HG03520 (cell line): ENCODE measurements at regions not wholly inside any gene's neighbourhood (a gene's known extent, or its start where the extent isn't known, plus 50 kb on each side); places are given as distances from the start of the nearest gene placed in this dataset.

ENCODE experiments used
- ATAC-seq: cut with Tn5 transposase; IDR thresholded peaks from one replicate; pipeline ENCODE4 v1.9.1; 2021; ENCODE audit warnings: mild to moderate bottlenecking, moderate library complexity; ENCODE audit not compliant: unreplicated experiment

DNA sequence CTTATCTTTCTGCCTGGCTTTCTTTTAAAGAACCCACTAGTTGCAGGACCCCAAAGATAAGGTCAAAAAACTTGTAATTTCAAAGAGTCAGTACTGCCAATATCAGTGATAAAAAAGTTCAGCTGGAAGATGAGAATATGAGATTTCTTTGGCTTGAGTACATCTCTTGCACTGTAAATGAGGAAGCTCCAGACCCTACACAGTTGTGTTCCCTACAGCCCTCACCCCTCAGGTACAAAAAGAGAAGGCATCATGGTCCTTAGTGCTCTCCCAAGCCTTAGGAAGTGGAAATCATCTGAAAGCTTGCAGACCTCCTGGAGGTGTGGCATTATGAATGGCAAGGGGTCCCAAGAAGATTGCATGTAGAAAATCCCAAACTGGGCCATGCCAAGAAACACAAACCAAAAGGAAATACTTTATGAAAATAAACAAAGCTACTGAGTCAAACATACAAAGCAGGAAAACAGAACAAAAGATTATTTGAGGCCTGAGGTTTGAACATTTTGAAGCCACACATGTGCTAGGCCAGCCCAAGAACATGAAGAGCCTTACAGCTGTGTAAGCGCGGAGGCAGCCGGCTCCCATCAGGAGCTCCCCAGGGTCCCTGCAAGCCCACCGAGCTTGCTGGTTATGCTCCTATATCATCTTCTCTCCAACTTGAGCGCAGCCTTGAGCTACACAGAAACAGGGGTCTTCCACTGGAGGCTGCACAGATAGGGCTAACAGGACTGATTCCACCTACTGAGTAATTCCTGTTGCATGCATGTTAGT lies 217.0 kb downstream of the OSR1 start:
- no peak for ATAC-seq

DNA sequence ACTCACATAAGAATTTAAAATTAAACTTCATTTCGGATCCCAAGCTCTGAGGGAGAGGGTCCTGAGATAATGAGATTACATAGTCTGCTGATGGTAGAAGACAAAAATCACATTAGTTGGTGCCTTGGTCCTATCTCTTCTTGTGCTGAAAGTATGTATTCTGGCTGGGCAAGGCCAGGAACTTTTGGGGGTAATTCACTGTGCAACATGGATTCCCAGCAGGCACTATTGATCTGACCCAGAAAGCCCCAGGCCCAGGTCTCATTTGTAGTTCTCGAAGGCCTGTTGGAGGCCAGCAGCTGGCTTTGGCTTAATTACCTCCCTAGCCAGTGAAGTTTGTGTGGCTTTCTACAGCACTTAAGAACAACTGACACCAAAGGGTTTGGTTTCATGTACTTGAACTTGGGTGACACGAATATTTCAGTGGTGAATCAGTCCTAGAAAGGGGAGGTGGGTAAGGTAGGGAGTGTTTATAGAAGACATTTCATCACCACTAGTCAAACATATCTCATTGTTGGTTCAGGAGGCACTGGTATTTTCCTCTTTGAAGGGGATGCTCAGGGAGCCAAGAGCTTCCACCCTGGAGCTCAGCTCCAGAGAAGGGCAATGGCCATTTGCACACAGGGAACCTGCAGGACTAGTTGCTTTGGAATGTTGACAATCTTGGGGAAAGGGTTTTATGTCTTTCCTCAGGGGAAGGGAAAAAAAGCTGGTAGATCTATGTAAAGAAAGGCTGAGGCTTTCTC lies 217.8 kb downstream of the OSR1 start:
- no peak for ATAC-seq

DNA sequence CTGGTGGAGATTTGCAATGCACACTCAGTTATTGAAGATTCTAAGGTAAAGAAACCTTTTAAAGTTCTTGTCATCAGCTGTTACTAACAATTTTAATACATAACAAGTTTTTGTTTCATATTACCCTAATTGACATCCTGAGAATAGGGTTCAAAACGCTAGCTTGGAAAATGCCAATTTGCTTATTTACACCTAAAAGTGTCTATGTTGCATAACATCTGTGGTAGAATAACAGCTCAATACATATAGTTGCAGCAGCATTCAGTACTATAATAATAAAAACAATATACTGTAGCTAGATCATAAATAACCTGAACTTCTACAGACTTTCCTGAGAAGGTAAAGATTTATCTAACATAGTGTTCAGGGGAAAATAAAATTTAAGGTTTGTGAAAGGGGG lies 219.0 kb downstream of the OSR1 start:
- no peak for ATAC-seq

DNA sequence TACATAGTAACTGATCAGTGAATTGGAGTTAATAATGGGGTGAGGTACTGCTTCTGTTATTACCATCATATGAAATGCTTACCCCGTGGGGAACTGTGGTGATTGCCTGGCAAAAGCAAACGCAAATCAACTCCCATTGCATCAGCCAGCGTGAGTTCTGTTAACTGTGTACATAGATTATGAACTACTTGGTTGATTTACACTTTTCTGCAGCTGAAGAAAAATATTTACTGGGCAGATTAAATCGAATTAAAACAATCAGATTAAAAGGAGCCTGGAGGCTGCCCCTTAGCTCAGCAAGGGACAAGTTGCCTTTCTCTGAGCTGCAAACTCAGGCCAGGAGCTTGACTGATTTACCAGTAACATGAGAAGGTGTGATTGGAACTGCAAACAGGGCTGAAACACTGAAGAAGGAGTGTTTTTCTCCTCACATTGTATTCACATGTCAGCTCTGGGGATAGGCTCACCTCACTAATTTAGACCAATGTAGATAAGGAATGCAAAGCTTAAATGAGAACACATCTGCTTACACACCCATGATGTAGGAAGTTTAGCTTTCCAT lies 220.1 kb downstream of the OSR1 start:
- ATAC-seq, result no peak

DNA sequence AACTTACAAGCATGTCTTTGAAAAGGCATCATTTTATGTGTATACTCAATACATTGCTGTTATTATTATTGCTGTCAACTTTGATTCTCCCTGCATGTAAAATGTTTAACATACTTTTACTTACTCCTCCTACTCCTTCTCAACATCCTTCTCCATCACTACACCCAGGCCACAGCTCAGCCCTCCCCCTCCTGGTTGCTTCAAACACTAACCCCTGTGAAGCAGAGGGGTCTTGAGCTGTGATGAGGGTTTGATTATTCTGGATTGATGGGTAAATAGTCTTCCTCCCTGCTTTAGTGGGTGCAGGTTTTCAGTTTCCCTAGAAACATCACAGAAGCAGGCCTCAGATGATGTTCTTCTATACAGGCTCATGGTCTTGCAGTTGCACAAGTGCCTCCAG lies 221.0 kb downstream of the OSR1 start:
- no peak for ATAC-seq

DNA sequence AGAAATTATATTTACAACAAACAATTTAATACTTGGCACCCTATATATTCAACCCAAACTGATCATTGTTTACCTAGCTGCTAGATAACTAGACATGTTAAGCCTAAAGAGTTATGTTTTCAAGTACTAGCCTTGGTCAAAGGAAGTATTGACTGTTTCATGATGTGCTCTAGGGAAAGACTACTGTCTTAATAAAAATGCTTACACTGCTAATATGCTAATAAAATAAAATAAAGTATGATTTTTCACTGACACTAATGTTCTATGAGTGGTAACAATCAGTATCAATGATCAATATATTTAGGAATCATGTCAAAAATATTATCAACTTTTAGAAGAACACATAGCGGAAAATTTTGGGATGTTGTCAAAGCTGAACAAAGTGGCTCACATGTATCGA lies 225.5 kb downstream of the OSR1 start:
- ATAC-seq, result no peak

DNA sequence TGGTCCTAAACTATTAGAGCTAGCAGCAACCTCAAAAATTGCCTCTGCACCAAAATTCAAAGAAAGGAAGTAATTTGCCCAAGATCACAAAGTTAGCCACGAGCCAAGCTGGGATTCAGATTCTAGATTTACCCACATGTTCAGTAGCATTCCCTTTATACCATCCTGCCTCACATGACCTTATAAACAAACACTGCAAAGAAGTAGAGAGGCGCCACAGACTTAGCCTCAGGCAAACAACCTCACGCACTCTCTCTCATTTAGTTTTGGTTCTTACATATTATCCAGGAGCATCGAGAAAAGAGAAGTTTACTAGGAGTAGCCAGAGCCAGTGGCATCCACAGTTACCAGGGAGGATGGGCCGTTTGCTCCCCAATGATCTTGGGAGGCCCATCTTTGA lies 226.6 kb downstream of the OSR1 start:
- ATAC-seq, result no peak

DNA sequence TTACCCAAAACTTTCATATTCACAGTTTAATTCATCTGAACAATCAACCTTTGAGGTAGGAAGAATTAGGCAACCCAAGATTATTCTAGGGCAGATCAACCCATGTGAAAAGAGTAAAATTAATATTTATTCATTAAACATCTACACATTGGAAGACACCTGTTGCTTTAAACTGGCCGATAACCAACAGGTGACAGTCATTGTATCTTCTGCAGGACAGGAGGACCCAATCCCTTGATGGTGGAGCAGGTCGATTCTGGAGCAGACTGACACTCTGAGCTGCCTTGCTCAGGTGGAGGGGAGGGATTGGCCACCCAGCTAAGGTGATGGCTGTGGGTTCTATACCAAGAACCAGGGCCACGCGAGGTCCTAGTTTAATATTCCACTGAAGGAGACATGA lies 230.3 kb downstream of the OSR1 start:
- ATAC-seq, result no peak

DNA sequence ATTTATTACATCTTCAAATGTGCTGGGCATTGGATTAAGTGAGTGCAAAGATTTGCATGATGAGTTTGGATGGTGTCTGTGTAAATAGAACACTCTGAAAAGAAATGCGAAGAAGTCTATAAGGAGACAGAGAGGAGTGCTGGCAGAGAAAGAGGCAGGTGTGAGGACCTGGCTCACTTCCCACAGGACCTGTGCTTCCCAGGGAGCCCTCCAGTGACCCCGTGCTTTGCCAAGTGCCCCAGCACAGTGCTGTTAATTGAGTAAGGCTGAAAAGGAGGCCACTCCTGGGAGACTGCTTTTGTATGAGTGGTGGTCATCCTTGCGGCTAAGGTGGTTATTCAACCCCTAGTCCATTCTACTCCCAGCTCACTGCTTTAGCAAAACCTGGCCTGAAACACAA lies 230.8 kb downstream of the OSR1 start:
- ATAC-seq, result no peak

DNA sequence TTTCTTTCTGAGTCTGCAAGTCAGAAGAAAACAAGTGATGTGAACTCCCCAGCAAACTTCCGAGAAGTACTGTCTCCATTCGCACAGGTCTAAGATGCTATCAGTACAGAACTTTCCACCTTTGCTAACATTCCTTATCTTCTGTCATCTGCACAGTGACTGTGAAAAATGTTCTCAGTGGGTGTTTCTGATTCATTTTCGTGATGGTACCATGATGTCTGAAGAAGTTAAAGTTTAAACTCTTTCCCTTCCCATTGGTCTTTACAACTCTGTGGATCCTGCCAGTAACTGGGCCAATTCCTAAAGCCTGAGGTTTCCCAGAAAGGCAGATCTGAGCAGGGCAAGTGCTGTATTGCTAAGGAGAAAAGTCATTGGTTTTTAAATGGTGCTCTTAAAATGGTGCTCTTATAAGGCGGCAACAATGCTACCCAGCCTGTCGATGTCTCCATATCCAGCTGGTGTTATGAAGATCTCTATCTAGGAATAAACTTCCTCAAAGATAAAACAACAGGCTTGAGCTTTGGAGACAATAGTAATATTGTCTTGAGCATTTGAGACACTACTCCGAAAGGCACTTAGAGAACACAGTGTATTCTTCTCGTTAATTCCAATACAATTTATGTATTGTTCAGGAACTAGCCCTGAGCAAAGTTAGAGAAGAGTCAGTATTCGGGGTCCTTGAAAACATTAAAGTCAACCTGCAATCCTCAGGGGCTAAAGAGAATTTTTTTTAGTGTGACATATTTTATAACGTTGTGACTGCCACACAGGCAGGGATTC lies 232.3 kb downstream of the OSR1 start:
- ATAC-seq, result no peak

DNA sequence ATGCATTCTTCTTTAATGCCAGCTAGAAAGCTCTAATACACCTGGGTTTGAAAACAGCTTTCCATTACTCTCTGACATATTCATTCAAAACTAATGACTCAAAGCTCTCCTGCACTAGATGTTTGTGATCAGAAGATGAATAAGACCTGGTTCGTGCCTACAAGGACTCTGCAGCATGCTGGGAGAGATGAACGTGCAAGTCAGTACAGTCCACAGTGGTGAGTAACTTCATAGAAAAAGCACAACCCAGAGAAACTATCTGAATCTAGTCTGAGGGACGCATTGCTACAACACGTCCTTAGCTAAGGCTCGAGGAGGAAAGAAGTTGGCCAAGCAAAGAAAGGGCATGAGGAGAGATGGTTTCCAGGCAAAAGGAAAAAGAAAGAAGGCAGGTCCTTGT lies 234.3 kb downstream of the OSR1 start:
- no peak for ATAC-seq

DNA sequence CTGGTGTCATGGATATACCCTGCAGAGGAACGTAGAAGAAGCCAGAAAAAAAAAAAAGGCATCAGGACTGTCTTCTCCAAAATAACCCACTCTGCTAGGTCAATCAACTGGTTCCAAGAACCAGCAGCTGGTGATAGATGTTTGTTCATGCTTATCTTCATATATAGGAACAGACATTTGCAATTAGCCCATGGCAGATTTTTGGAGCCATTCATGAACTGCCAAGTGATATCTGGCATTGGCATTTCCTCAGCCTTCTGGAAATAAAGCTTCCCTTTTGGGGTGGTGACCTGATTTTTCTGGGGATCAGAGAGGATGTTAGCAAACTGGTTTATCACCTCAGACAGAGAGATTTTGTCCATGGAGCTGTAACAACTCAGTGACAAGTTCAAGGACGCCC lies 234.9 kb downstream of the OSR1 start:
- ATAC-seq, result no peak

DNA sequence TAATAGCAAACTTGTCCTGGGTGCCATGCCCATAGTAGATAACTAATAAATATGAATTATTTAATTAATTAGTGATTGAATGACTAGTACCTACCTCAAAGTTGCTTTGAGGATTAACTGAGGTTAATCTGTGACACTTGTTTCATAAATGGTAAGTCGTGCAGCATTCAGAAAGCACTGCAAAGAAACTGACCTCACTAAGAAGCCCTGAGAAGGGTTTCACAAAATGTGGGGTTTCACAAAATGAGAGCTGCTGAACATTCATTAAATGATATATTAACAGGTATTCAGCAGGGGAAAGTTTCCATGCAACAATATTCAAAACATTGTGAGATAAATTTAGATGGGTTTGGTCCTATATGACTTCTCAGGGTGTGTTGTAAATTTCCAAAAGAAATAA lies 236.2 kb downstream of the OSR1 start:
- ATAC-seq, result no peak

DNA sequence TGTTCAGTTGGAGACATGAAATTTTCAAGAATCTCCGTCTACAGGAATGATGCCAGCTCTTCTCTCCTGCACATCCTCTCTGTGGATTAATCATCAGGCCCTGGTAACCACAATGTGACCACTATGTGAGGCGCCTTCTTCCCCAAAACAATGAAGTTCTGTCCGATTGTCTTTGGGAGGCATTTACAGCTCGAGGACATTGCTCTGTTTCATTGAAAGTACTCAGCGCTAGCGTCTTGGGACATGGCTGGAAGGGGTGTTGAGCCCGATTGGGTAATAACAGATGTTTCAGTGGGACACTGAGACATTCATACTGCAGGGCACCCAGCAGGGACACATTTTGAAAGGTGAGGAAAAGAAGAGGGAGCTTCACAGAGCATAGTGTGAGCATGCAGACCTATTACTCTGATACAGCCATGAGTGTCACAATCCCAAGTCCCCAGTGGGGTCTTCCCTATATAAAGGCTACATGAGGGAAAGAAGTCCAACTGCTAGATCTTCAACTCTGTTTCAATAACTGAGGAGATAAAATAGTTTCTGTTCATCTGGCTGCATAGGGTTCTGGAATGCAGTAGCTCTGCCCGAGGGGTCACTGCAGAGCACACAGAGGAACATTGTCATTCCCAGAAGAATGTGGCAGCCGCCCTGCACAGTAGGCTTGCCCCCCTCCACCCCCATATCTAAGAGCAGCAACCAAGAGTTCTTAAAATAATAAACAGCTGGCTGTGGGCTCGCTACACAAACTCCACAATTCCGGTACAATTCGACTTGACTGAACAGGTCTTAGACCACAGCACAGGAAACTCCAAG lies 237.3 kb downstream of the OSR1 start:
- no peak for ATAC-seq

DNA sequence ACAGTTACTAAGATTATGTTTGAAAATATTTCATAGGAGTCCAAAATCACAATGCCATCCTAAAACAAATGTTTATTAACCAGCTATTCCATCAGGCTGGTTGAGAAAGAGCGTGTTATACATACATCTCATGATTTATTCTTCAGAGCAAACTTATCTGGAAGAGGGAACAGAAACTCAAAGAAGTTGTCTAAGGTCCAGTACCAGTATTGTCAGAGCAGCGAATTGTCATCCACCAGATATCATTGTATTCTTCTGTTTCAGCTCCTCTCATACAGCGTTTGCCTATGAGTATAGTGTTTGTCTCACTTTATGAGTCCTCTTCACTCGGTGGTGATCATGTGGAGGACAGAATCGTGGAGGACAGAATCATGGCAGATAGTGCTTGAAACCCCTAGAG lies 238.2 kb downstream of the OSR1 start:
- ATAC-seq, result no peak

DNA sequence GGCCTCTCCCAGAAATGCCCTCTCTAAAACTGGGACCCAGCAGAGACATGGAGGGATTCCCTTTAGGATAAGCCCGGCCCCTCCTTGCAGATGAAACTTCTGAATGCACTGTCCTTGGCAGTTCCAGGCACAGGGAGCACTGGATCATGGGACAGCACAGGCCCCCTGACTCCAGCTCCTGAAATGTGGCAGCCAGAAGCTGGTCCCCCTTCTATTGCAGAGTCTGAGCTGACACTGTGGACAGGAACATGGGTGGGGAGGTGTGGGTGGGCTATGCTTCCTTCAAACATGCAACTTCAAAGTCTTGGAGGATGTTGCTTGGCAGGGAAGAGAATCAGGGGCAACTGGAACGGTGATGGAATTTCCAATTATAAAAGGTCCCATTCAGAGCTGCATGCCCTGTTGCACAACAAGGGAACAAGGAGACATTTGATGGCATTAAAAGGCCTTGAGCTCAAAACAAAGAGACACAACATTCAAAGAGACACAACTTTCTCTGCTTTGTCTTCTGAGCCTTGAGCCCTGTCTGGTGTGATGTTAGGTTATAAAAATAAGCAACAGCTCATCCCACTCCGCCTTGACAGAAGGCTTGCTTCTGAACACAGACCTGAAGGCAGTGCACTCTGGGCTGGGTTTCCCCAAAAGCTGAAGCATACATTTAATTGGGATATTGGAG lies 239.0 kb downstream of the OSR1 start:
- ATAC-seq, result no peak

DNA sequence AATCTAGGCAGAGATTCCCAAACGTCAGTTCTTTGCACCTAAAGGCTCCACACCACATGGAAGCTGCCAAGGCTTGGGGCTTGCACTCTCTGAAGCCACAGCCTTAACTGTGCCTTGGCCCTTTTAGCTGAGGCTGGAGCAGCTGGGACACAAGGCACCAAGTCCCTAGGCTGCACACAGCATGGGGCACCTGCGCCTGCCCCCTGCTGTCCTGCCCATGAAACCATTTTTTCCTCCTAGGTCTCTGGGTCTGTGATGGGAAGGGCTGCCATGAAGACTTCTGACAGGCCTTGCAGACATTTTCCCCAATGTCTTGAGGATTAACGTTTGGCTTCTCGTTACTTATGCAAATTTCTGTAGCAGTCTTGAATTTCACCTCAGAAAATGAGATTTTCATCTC lies 241.5 kb downstream of the OSR1 start:
- ATAC-seq, result no peak

DNA sequence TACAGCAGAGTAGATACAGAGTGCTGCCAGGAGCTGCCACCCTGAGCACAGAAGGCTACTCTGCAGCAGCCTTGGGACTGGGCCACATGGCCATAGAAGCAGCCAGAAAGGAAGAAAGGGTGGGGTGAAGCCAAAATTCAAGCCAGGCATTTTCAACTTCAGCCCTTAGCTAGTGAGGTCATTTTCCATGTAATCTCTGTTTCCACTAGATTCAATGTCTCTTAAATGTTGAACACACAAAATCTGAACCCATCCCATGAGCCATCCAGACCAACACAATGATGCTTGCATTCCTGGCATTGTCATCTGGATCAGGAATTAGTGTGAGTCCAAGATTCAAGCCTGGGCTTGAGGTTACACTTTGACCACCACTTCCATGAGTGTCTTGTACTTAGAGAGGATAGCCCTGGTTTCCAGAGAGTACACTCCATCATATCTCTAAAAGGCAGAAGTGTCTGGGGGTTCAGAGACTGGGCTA lies 243.6 kb downstream of the OSR1 start:
- no peak for ATAC-seq

DNA sequence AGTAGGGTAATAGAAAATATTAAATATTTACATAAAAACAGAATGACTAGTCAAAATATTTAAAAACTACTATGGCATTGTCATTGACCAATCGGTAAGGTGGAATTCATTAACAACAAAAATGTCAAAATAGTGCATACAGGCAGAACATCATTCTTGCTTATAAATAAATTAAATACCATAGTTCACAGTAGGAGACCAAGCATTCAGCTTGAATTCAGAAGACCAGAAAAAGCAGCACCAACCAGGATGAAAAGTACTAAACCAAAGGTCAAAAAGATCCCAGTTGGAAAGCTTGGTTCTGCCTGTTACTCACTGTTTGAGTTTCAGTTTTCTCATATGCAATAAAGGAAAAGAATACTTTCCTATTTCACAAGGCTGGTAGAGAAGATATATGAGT lies 244.3 kb downstream of the OSR1 start:
- ATAC-seq, result no peak

DNA sequence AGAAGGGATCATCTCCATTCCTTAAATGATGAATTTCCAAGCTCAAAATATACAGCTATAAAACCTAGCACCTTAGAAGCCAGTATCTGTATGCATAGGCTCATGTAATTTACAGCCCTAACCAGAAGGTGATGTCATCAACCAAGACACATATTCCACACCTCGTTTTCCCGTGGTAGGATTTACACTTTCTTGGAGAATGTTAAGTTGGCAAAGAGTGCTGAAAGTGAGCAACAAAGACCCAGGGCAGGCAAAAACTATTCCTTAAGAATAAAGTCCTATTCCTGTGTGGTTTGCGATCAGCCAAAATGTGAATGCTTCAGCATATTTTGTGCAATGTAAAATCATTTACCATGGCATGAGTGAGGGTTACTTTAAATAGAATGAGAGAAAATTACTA lies 247.1 kb downstream of the OSR1 start:
- no peak for ATAC-seq
